ENCODE measurements at regions not wholly inside any gene's neighbourhood (a gene's known extent, or its start where the extent isn't known, plus 50 kb on each side); places are given as distances from the start of the nearest gene placed in this dataset.

DNA sequence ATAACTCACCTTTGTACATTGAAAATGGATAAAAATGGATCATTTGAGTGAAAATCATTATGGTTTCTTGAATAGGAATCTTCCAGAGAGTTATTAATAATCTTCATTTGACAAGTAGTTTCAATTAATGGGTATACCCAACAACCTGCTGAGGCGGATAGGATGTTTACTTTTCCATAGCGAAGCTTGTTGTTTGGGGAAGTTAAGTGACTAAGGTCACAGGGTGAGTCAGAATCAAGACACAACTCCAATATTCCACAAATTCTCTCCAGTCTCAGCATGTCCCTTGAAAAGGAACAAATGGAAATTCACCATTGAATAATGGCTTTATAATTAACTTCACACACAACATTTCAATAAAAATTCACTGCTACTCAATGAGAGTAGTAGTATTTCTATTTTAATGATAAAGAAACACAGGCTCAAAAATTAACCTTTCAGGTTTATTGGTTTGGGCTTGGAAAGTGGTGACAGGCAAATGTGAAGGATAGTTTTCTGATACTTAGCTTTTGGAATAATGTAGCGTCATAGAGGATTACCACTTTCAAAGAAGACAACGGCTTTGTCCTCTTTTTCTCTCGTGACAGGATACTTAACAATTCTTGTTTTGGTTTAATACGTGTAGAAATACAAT, 211.3 kb downstream of the GPD2 start:
- Histone ChIP-seq H3K36me3 (replicated peaks) (no peaks in the 10 kb centered on the region), H3K27me3 (replicated peaks) (no peaks in the 10 kb centered on the region), H3K4me3 (ENCODE audit: low read depth, low read length) (no peak overlapping the region), H3K27ac (no peak overlapping the region)
- TF ChIP-seq, protein P1, sequence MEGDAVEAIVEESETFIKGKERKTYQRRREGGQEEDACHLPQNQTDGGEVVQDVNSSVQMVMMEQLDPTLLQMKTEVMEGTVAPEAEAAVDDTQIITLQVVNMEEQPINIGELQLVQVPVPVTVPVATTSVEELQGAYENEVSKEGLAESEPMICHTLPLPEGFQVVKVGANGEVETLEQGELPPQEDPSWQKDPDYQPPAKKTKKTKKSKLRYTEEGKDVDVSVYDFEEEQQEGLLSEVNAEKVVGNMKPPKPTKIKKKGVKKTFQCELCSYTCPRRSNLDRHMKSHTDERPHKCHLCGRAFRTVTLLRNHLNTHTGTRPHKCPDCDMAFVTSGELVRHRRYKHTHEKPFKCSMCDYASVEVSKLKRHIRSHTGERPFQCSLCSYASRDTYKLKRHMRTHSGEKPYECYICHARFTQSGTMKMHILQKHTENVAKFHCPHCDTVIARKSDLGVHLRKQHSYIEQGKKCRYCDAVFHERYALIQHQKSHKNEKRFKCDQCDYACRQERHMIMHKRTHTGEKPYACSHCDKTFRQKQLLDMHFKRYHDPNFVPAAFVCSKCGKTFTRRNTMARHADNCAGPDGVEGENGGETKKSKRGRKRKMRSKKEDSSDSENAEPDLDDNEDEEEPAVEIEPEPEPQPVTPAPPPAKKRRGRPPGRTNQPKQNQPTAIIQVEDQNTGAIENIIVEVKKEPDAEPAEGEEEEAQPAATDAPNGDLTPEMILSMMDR (IDR thresholded peaks at IDR 0.05; ENCODE audit: low read depth, low read length, missing control alignments), result no peak
- no peak for DNase-seq
- in situ Hi-C loops (cut with HindIII; ENCODE audit: low pct_ligation_motif_present, low sequenced_read_pairs), result no loop called here

DNA sequence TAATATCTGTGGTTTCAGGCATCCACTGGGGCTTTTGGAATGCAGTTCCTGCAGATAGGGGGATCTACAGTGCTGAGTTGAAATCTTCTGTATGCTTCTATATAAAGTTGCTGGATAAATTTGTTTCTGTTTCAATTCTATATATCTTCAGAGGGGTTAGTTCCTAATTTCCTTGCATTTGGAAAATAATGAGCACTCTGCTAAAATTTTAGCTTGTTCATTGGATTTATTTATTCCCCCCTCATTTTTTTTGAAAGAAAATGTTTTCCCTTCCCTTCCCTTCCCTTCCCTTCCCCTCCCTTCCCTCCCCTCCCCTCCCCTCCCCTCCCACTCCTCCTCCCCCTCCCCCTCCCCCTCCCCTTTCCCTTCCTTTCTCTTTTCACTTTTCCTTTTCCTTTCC, 212.3 kb downstream of the GPD2 start:
- Histone ChIP-seq H3K27ac (no peak overlapping the region), H3K27me3 (replicated peaks) (no peaks in the 10 kb centered on the region), H3K4me3 (ENCODE audit: low read depth, low read length) (no peak overlapping the region), H3K36me3 (replicated peaks) (no peaks in the 10 kb centered on the region)
- TF ChIP-seq, protein P1 (IDR thresholded peaks at IDR 0.05; ENCODE audit: low read depth, low read length, missing control alignments), result no peak
- in situ Hi-C loops (cut with HindIII; ENCODE audit: low pct_ligation_motif_present, low sequenced_read_pairs), result no loop called here
- DNase-seq, result no peak

DNA sequence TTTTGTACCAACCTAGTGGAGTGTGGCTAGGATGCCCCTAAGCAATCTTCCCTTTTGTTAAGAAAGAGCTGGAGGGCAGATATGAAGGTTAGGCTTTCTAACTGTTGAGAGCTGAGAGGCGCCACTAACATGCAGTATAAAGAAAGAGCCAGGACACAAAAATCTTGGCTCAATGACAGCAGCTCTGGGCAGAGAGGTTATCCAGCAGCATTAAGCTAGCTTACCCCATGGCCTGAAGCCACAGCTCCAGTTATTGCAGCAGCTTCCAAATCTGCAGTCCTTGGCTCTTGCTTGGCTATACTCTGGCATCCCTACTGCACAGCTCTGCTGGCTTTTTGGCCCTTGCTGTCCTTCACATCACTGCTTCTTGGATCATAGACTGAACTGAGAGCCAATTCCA, 213.4 kb downstream of the GPD2 start:
- no peak for DNase-seq
- no peaks in the 10 kb centered on the region for H3K36me3 ChIP-seq (replicated peaks)
- no peak overlapping the region for H3K4me3 ChIP-seq (ENCODE audit: low read depth, low read length)
- in situ Hi-C loops (cut with HindIII; ENCODE audit: low pct_ligation_motif_present, low sequenced_read_pairs), result no loop called here
- no peak overlapping the region for H3K27ac ChIP-seq
- TF ChIP-seq, protein P1 (IDR thresholded peaks at IDR 0.05; ENCODE audit: low read depth, low read length, missing control alignments), result no peak
- H3K27me3 ChIP-seq (replicated peaks), result no peaks in the 10 kb centered on the region

DNA sequence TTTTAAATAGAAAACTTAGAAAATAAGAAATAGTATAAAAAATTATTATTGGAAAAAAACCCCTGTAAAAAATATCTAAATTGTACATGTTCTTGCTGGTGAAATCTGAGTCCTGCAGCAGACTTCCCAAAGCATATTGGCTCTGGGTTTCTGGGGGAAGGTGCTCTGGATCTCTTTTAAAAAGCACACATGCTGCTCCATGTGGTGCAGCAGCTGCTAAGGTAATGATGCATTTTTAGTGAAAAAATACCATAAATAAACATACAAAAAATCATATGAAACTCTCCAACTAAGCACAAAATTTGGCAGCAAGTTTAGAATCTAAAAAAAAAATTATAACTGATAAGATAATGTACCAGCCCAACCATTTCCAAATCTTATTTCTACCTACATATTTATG, 216.5 kb downstream of the GPD2 start:
- in situ Hi-C loops (cut with HindIII; ENCODE audit: low pct_ligation_motif_present, low sequenced_read_pairs), result no loop called here

DNA sequence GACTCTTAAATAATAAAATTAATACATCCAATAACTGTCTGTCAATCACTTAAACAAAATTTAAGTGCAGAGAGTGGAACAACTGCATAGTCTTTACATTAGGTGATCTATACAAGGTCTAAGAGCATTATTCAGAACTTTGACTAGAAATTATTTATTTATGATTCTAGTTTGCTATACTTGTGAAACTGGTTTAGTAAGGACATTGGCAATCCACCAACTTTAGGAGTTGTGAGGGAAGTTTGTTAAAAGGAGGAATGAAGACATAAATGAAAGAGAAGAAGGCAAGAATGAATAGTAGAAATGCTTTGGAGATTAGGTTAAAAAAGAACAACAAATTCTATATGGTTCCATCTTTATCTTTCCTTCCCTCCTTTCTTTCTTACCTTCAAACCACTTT, 217.5 kb downstream of the GPD2 start:
- Histone ChIP-seq H3K36me3 (replicated peaks) (no peaks in the 10 kb centered on the region), H3K27me3 (replicated peaks) (no peaks in the 10 kb centered on the region), H3K27ac (no peak overlapping the region), H3K4me3 (ENCODE audit: low read depth, low read length) (no peak overlapping the region)
- DNase-seq, result no peak
- in situ Hi-C loops (cut with HindIII; ENCODE audit: low pct_ligation_motif_present, low sequenced_read_pairs), result no loop called here
- TF ChIP-seq, protein P1 (IDR thresholded peaks at IDR 0.05; ENCODE audit: low read depth, low read length, missing control alignments), result no peak

More for the DNA sequence above, 216.5 kb downstream of the GPD2 start:
- Histone ChIP-seq H3K27ac (no peak overlapping the region), H3K36me3 (replicated peaks) (no peaks in the 10 kb centered on the region), H3K27me3 (replicated peaks) (no peaks in the 10 kb centered on the region), H3K4me3 (ENCODE audit: low read depth, low read length) (no peak overlapping the region)
- TF ChIP-seq, protein P1 (IDR thresholded peaks at IDR 0.05; ENCODE audit: low read depth, low read length, missing control alignments), result no peak
- DNase-seq, result no peak

DNA sequence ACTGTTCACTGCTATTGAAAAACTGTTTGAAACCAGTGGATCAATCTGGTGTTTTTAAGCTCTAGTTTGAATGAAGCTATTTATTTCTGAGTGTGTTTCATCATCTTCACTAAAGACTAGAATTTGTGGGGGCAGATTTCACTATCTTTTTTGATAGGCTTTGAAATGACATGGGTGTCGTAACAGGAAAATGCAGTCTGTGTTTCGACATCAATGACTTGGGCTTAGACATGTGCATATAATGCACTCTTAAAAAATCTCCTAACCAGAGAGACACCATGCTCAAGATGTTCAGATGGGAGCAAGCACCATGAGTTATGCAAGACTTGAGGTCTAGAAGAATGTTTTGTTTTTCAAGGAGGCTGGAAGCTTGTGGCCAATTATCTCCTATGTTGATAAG, 221.6 kb downstream of the GPD2 start:
- no peak overlapping the region for H3K4me3 ChIP-seq (ENCODE audit: low read depth, low read length)
- TF ChIP-seq, protein P1 (IDR thresholded peaks at IDR 0.05; ENCODE audit: low read depth, low read length, missing control alignments), result no peak
- H3K27me3 ChIP-seq (replicated peaks), result no peaks in the 10 kb centered on the region
- no peak for DNase-seq
- in situ Hi-C loops (cut with HindIII; ENCODE audit: low pct_ligation_motif_present, low sequenced_read_pairs), result no loop called here
- H3K27ac ChIP-seq, result no peak overlapping the region
- H3K36me3 ChIP-seq (replicated peaks), result no peaks in the 10 kb centered on the region

Measured in brain microvascular endothelial cell (primary cell).